ENCODE measurements at regions not wholly inside any gene's neighbourhood (a gene's known extent, or its start where the extent isn't known, plus 50 kb on each side); places are given as distances from the start of the nearest gene placed in this dataset.

DNA sequence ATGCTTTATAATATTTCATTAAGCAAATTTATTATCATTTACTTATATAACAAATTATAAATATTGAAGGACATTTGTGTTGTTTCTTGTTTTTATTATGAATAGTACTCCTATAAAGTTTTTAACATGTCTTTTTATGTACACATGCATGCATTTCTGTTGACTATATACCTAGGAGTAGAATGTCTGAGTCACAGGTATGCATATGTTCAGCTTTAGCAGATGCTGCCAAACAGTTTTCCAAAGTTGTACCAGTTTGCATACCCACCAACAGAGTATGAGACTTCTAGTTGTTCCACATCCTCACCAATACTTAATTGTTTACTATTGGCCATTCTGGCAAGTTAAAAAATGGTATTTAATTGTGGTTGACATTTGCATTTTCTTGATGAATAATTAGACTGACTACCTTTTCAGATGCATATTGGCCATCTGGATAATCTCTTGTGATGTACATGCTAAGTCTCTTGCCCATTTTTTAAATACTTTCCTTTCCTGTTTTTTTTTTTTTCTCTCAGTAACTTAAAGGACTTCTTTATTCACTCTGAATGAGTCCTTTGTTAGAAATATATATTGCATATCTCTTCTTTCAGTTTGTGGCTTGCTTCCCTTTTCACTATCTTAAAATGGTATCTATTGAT lies 132.2 kb upstream of the TRIM2 start:
- TF ChIP-seq, protein P1, sequence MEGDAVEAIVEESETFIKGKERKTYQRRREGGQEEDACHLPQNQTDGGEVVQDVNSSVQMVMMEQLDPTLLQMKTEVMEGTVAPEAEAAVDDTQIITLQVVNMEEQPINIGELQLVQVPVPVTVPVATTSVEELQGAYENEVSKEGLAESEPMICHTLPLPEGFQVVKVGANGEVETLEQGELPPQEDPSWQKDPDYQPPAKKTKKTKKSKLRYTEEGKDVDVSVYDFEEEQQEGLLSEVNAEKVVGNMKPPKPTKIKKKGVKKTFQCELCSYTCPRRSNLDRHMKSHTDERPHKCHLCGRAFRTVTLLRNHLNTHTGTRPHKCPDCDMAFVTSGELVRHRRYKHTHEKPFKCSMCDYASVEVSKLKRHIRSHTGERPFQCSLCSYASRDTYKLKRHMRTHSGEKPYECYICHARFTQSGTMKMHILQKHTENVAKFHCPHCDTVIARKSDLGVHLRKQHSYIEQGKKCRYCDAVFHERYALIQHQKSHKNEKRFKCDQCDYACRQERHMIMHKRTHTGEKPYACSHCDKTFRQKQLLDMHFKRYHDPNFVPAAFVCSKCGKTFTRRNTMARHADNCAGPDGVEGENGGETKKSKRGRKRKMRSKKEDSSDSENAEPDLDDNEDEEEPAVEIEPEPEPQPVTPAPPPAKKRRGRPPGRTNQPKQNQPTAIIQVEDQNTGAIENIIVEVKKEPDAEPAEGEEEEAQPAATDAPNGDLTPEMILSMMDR (IDR thresholded peaks at IDR 0.05 in 4 of 5, conservative IDR thresholded peaks at IDR 0.05 in 1 of 5): no peak
- no peak for TF ChIP-seq POLR2A (IDR thresholded peaks at IDR 0.05)

Data from gastrocnemius medialis (tissue), 4 donors.